Cerebellar cortex (tissue), 1 donor: ENCODE measurements at regions not wholly inside any gene's neighbourhood (a gene's known extent, or its start where the extent isn't known, plus 50 kb on each side); places are given as distances from the start of the nearest gene placed in this dataset.
"Not testable (repeated sequence)": the region's sequence is repeated elsewhere in the genome, so short reads cannot be mapped to it uniquely, and the experiment has no call there.

Experiments used
- DNase-seq: peaks from one replicate; pipeline ENCODE4 v3.0.0-alpha.2; 2015; ENCODE audit warnings: low spot score

- no peak for DNase-seq
These were observed 488.2 kb downstream of the RBFOX1 start for GRCh38 chr16:7820816-7821215.

- peak; percentile 9 for DNase-seq
These were observed 473.2 kb downstream of the RBFOX1 start for GRCh38 chr16:7805686-7806396.

GRCh38 chr16:7804635-7805195, 472.1 kb downstream of the RBFOX1 start:
- no peak for DNase-seq

DNA sequence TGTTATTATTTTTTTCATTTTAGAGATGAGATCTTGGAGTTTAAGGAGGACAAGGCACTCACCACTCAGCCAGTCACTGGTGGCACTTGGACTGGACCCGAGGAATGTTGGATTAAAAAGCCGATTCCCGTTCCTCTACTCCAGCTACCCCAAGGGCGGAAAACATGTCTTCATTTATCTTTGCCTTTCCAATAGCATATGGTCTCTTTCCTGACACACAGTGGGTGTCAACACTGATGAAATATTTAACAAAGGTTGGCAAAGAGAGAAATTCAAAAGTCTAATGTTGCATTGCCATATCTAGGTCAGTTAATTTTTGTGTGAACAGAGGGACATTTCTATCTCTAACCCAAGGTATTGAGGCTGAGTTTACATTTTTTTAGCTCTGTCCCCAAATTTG, 459.7 kb downstream of the RBFOX1 start:
- peak; percentile 94 for DNase-seq

DNA sequence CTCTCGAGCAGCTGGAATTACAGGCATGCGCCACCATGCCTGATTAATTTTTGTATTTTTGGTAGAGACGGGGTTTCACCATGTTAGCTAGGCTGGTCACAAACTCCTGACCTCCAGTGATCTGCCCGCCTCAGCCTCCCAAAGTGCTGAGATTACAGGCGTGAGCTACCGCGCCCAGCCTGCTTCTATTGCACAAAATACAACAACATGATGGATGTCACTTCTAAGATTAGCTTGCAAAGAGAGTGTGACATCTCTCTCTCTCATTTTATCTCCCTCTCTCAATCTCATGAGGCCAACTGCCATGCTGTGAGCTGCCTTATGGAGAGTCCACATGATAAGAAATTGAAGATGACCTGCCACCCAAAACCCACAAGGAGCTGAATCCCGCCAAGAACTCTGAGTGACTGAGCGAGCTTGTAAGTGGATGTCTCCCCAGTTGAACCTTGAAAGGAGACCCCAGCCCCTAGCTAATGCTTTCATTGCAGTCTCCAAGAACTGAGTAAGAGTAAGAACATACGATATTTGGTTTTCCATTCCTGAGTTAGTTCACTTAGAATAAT, 458.5 kb downstream of the RBFOX1 start:
- DNase-seq = no peak

DNA sequence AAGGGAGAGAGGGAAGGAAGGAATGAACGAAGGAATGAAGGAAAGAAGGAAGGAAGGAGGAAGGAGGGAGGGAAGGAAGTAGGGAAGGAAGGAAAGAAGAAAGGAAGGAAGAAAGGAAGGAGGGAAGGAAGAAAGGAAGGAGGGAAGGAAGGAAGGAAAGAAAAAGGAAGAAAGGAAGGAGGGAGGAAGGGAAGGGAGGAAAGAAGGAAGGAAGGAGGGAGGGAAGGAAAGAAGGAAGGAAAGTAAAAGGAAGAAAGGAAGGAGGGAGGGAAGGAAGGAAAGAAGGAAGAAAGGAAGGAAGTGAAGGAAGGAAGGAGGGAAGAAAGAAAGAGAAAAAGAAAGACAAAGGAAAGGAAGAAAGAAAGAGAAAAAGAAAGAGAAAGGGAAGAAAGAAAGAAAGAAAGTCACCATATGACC, 442.4 kb downstream of the RBFOX1 start:
- no peak for DNase-seq

- DNase-seq = no peak
These were observed 440.1 kb downstream of the RBFOX1 start for GRCh38 chr16:7772722-7773121.

DNA sequence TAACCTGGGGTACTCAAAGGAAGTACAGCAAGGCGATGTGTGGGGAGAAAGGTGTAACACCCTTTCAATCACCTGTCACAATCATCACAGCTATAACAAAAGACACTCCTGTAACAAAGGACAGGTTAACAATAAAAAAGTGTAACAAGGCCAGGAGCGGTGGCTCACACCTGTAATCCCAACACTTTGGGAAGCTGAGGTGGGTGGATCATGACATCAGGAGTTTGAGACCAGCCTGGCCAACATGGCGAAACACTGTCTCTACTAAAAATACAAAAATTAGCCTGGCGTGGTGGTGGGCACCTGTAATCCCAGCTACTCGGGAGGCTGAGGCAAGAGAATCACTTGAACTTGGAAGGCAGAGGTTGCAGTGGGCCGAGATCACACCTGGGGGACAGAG, 436.4 kb downstream of the RBFOX1 start:
- DNase-seq = not testable (repeated sequence)

DNA sequence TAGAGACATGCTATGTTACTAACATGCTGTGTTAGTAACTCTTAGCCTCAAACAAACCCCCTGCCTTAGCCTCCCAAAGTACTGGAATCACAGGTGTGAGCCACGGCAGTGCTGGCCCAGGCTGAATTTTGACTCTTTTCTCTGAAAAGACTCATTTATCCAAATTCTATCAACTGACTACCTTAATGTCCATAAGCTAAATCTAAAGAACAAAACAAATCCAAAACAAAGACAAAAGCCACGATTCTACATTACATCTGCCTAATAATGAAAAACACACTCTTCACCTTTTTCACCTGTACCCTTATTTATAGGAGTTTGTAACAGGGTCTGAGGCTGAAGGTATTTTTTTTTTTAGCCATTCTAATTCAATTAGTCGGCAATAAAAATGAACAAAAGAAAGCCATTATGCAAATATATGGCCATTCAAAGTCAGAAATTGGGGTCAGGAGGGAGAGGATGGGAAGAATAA, 432.5 kb downstream of the RBFOX1 start:
- no peak for DNase-seq

DNA sequence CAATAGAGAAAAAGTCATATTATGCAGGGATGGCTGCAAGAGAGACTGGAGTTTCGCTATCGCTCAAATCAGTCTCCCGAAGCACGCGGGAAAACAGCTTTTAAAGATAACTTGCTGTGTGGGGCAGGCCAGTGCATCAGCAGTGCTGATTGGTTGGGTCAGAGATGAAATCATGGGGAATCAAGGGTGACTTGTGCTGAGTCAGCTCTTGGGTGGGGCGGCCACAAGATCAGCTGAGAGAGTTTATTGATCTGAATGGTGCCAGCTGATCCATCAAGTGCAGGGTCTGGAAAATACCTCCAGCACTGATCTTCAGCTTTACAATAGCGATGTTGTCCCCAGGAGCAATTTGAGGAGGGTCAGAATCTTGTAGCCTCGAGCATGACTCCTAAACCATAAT, 430.5 kb downstream of the RBFOX1 start:
- no peak for DNase-seq
